ENCODE measurements at regions not wholly inside any gene's neighbourhood (a gene's known extent, or its start where the extent isn't known, plus 50 kb on each side); places are given as distances from the start of the nearest gene placed in this dataset.

DNA sequence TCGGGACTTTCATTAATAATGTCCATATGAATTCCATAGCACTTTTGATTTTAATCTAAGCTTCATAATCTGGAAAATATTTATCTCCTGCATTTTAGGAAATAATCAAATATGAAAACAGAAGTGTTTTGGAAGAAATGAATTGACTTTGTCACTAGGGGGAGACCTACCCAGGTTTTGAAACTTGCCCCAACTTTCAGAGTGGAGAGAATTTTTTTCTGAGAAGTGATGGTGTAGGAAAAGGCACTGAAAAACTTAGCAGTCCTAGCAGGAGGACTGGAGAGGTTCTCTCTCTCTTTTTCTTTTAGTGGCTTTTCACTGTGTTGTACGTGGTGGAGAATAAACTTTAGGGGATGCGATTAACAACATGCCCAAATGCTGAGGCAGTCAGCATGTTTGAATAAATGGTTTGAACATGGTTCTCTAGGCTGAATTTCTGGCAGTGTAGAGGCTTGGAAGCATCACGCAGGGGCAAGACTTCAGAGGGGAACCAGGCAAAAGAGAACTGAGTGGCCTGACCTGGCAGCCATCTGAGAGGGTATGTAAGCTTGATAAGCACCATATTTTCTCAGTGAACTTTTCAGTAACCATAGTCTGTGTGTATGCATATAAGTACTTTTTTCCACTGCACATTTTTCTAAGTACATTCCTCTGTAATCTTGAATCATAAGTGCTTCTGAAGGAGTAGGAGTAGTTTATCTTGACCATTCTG is 68.3 kb upstream of the NEK7 start:
- BruUV-seq (replicated peaks) = no TSS peak
- H3K79me2 ChIP-seq (ENCODE audit: low read depth) = no peaks in the 10 kb centered on the region
- no peaks in the 10 kb centered on the region for H3F3A ChIP-seq (ENCODE audit: insufficient read depth, low read depth)
- H3K4me1 ChIP-seq (replicated peaks; ENCODE audit: insufficient read depth) = no peaks in the 10 kb centered on the region
- no peak overlapping the region for H3K27ac ChIP-seq
- intact Hi-C loops (cut with micrococcal nuclease; ENCODE audit: unreplicated experiment) = loop anchor here (1.0 to 10.0 kb wide), 5 partner anchors 49 to 469 kb away; partner anchors contain the start of gene NEK7
- H3K36me3 ChIP-seq (ENCODE audit: low read depth) = no peaks in the 10 kb centered on the region
- no peak overlapping the region for H3K4me3 ChIP-seq
- H3K27me3 ChIP-seq (ENCODE audit: insufficient read depth, low read depth) = no peaks in the 10 kb centered on the region
- H3K9me3 ChIP-seq (ENCODE audit: insufficient read depth, low read depth) = no peaks in the 10 kb centered on the region
- TF ChIP-seq, protein P1, sequence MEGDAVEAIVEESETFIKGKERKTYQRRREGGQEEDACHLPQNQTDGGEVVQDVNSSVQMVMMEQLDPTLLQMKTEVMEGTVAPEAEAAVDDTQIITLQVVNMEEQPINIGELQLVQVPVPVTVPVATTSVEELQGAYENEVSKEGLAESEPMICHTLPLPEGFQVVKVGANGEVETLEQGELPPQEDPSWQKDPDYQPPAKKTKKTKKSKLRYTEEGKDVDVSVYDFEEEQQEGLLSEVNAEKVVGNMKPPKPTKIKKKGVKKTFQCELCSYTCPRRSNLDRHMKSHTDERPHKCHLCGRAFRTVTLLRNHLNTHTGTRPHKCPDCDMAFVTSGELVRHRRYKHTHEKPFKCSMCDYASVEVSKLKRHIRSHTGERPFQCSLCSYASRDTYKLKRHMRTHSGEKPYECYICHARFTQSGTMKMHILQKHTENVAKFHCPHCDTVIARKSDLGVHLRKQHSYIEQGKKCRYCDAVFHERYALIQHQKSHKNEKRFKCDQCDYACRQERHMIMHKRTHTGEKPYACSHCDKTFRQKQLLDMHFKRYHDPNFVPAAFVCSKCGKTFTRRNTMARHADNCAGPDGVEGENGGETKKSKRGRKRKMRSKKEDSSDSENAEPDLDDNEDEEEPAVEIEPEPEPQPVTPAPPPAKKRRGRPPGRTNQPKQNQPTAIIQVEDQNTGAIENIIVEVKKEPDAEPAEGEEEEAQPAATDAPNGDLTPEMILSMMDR (conservative IDR thresholded peaks at IDR 0.05) = peak; percentile 75
- no peak for TF ChIP-seq EZH2 (IDR thresholded peaks at IDR 0.05; ENCODE audit: low read depth)
- DNase-seq = peak in 1 of 2 experiments; percentile 16
- H2AFZ ChIP-seq = no peak overlapping the region
- no peaks in the 10 kb centered on the region for H3K9me2 ChIP-seq (ENCODE audit: insufficient read depth)
- CTCF ChIA-PET = interaction anchor here (1.0 kb wide), 1 partner anchor 67 kb away, joined by 3 read pairs; no protein-coding TSS in a partner anchor
- H4K20me1 ChIP-seq (ENCODE audit: insufficient read depth) = no peaks in the 10 kb centered on the region
- POLR2A ChIA-PET (ENCODE audit: unreplicated experiment) = no interaction called here
- H3K4me2 ChIP-seq = no peak overlapping the region

DNA sequence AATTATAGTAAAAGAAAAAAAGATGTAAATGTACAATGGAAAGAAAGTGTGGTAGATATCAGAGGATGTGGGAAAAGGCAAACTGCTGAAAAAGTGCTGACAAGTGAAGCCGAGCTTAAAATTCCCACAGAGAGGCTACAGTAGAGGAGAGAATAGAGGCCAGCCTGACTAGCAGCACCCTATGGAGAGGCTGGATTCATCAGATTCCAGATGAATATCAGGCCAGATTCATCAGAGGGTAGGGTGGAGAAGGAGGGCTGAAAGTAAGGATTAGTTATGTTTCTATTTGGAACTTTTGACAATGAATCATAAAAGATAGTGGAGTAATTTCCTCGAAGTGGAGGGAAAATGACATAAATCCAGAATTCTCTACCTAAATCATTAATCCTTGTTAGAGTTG is 60.4 kb upstream of the NEK7 start:
- BruUV-seq (replicated peaks) = no TSS peak
- H3K4me3 ChIP-seq = no peak overlapping the region
- no peaks in the 10 kb centered on the region for H3K4me1 ChIP-seq (replicated peaks; ENCODE audit: insufficient read depth)
- DNase-seq = no peak
- POLR2A ChIA-PET (ENCODE audit: unreplicated experiment) = interaction anchor here (0.5 kb wide), 1 partner anchor 586 kb away, joined by 3 read pairs; no protein-coding TSS in a partner anchor
- no peaks in the 10 kb centered on the region for H4K20me1 ChIP-seq (ENCODE audit: insufficient read depth)
- H3K4me2 ChIP-seq = no peak overlapping the region
- H3K9me2 ChIP-seq (ENCODE audit: insufficient read depth) = 0 out of 2 replicates have a peak, but pooled peaks cover 3% of the 10 kb centered on the region
- no peak overlapping the region for H3K27ac ChIP-seq
- H2AFZ ChIP-seq = no peak overlapping the region
- no peaks in the 10 kb centered on the region for H3K79me2 ChIP-seq (ENCODE audit: low read depth)
- TF ChIP-seq EZH2 (IDR thresholded peaks at IDR 0.05; ENCODE audit: low read depth) = no peak
- TF ChIP-seq, protein P1 (conservative IDR thresholded peaks at IDR 0.05) = no peak
- intact Hi-C loops (cut with micrococcal nuclease; ENCODE audit: unreplicated experiment) = no loop called here
- CTCF ChIA-PET = no interaction called here
- no peaks in the 10 kb centered on the region for H3K9me3 ChIP-seq (ENCODE audit: insufficient read depth, low read depth)
- H3K27me3 ChIP-seq (ENCODE audit: insufficient read depth, low read depth) = no peaks in the 10 kb centered on the region
- H3K36me3 ChIP-seq (ENCODE audit: low read depth) = no peaks in the 10 kb centered on the region
- no peaks in the 10 kb centered on the region for H3F3A ChIP-seq (ENCODE audit: insufficient read depth, low read depth)

DNA sequence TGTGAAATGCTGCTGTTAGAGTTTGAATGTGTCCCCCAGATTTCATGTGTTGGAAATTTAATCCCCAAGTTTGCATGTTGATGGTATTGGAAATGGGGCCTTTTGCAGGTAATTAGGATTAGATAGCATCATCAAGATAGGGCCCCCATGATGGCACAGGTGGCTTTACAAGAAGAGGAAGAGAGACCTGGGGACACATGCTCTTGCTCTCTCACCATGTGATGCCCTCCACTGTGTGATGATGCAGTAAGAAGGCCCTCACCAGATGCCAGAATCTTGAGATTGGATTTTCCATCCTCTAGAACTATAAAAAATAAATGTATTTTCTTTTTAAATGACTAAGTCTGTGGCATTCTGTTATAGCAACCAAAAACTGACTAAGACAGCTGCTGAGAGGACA is 57.0 kb upstream of the NEK7 start:
- no TSS peak for BruUV-seq (replicated peaks)
- TF ChIP-seq, protein P1 (conservative IDR thresholded peaks at IDR 0.05) = no peak
- TF ChIP-seq EZH2 (IDR thresholded peaks at IDR 0.05; ENCODE audit: low read depth) = no peak
- no peaks in the 10 kb centered on the region for H3F3A ChIP-seq (ENCODE audit: insufficient read depth, low read depth)
- H2AFZ ChIP-seq = no peak overlapping the region
- no peaks in the 10 kb centered on the region for H3K27me3 ChIP-seq (ENCODE audit: insufficient read depth, low read depth)
- no peaks in the 10 kb centered on the region for H3K4me1 ChIP-seq (replicated peaks; ENCODE audit: insufficient read depth)
- no peaks in the 10 kb centered on the region for H3K36me3 ChIP-seq (ENCODE audit: low read depth)
- CTCF ChIA-PET = no interaction called here
- POLR2A ChIA-PET (ENCODE audit: unreplicated experiment) = no interaction called here
- 0 out of 2 replicates have a peak, but pooled peaks cover 3% of the 10 kb centered on the region for H3K9me2 ChIP-seq (ENCODE audit: insufficient read depth)
- DNase-seq = no peak
- no peak overlapping the region for H3K4me2 ChIP-seq
- H4K20me1 ChIP-seq (ENCODE audit: insufficient read depth) = no peaks in the 10 kb centered on the region
- H3K4me3 ChIP-seq = no peak overlapping the region
- no peaks in the 10 kb centered on the region for H3K9me3 ChIP-seq (ENCODE audit: insufficient read depth, low read depth)
- intact Hi-C loops (cut with micrococcal nuclease; ENCODE audit: unreplicated experiment) = no loop called here
- no peak overlapping the region for H3K27ac ChIP-seq
- no peaks in the 10 kb centered on the region for H3K79me2 ChIP-seq (ENCODE audit: low read depth)

Data from PC-9 (cell line).